Left ventricle myocardium superior (tissue), 1 donor: ENCODE measurements at regions not wholly inside any gene's neighbourhood (a gene's known extent, or its start where the extent isn't known, plus 50 kb on each side); places are given as distances from the start of the nearest gene placed in this dataset.
"Not testable (repeated sequence)": the region's sequence is repeated elsewhere in the genome, so short reads cannot be mapped to it uniquely, and the experiment has no call there.

Experiments used
- ATAC-seq: fragments of 200-7000 bp; cut with Tn5 transposase; one replicate; pipeline ENCODE4 v1.9.1; 2020; ENCODE audit warnings: mild to moderate bottlenecking, moderate library complexity
- DNase-seq: peaks from one replicate; pipeline ENCODE4 v3.0.0-alpha.2; 2020
- intact Hi-C: fragments of 100-400 bp; cut with micrococcal nuclease; formaldehyde crosslinking; loops from one replicate; pipeline ENCODE4 v1.11.0; 2022
- donor health status: DM: no; HTN: yes; CAD: no; lungs with severe emphysema.

DNA sequence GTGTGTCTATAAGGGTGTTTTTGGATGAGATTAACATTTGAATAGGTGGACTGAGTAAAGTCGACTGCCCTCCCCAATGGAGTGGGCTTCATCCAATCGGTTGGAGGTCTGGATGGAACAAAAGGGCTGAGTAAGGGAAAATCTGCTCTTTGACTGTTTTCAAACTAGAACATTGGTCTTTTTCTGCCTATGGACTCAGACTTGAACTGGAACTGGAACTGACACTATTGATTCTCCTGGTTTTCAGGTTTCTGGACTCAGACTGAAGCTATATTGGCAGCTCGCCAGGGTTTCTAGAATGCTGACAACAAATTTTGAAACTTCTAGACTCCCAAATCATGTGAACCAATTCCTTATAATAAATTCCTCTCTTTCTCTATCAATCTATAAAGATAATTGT, 498.9 kb upstream of the EPHA7 start:
- DNase-seq (no peak), ATAC-seq (no peak)
- intact Hi-C loops, result no loop called here

DNA sequence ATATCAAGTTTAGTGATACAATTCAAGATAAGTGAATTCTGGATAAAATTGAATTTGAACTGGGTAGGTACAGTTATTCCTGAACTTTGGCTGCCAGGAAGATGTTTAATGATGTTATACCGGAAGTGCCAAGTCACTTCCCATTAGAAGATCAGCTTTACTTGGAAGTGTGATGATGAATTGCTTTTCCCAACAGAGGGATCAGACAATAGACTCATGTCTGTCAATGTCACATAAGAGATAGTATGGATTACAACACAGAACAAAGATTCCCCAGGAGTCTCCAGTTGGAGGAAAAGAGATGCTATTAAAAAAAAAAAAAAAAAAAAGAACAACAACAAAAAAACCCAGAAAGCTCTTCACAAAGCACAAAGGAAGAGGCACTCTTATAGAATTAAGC, 497.9 kb upstream of the EPHA7 start:
- DNase-seq (no peak), ATAC-seq (no peak)
- intact Hi-C loops, result no loop called here

DNA sequence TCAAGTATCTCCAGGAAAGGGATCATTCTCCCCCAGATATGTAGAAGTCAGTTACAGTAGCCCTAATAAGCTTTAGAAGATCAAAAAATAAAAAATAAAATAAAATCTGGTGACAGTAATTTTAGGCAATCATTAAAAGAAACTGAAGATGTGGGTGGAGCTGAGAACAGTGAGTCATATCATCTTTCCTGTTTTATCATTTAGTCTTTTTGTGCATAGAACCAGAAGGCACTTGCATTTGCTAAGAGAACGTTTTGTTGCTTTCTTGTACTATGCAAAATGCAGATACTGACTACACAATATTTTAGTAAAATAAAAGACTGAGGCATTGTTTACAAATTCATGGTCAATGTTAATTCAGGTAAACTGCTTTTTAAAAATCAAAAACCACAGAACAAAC, 497.4 kb upstream of the EPHA7 start:
- no peak for DNase-seq
- no peak for ATAC-seq
- intact Hi-C loops, result no loop called here

DNA sequence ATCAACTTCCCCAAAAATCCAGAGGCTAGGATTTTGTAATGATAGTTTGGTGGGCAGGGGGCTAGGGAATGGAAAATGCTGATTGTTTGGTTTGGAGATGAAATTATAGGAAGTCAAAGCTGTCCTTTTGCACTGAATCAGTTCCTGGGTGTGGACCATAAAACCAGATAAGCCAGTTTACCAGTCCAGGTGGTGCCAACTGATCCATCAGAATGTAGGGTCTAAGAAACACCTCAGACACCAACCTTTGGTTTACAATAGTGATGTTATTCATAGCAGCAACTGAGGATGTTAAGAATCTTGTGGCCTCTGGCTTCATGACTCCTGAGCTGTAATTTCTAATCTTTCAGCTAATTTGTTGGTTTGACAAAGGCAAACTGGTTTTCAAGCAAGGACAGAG, 496.6 kb upstream of the EPHA7 start:
- intact Hi-C loops, result no loop called here
- DNase-seq, result no peak

DNA sequence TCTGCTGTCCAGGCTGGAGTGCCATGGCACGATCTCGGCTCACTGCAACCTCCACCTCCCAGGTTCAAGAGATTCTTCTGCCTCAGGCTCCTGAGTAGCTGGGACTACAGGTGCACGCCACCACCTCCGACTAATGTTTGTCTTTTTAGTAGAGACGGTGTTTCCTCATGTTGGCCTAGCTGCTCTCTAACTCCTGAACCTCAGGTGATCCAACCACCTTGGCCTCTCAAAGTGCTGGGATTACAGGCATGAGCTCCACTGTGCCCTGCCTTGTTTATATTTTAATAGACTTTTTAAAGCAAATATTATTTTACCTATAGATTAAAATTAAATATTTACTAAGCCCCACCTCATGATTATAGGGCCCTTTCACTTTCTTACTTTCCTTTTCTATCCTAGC, 483.2 kb upstream of the EPHA7 start:
- intact Hi-C loops, result no loop called here
- ATAC-seq, result no peak
- no peak for DNase-seq

More for the DNA sequence above, 496.6 kb upstream of the EPHA7 start:
- ATAC-seq, result no peak

DNA sequence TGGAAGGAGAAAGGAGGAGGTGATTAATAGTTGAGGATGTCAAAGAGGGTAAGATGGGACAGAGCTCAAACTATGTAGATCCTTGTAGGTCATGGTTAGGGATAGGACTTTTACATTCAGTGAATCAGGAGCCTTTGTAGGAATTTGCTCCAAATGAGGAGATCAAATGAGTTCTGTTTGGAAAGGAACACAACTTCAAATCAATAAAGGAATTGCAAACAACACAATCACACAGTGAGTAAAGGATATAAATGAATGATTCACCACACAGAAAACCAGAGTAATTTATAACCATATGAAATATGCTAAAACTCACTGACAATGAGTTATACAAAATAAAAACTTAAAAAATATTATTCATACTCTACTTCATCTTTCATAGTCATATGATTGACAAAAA, 480.8 kb upstream of the EPHA7 start:
- intact Hi-C loops, result no loop called here
- no peak for ATAC-seq
- DNase-seq, result no peak

DNA sequence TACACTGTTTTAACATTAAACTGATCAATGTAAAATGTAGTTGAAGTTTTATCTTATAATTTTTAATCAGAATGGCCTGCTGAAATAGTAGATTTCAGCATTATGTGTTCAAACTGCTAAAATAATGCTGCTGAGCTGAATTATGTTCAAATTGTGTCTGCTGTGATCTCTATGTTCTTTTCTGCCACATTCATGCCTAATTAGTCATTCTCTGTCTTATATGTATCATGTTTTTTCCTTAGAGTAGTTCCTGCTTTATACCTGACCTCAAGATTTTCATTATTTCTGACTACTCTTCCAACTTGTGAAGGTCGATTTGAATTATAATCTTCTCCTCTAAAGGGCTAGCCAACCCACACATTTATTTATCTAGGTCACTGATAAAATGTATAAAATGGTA, 476.7 kb upstream of the EPHA7 start:
- no peak for ATAC-seq
- intact Hi-C loops, result no loop called here
- DNase-seq, result no peak

DNA sequence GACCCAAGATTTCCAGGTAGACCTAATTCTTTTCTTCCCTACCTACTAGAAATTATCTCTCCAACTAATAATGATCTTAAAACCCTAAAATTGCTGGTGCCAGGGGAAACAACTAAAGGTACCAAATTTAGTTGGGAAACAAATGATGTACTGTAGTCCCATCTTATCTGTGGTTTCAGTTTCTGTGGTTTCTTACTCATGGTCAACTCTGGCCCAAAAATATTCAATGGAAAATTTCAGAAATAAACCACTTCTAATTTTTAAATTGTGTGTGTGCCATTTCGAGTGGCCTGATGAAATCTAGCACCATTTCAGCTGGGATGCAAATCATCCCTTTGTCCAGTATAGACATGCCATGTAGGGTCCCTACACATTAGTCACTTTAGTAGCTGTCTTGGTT, 475.2 kb upstream of the EPHA7 start:
- intact Hi-C loops, result no loop called here
- ATAC-seq, result no peak
- no peak for DNase-seq

DNA sequence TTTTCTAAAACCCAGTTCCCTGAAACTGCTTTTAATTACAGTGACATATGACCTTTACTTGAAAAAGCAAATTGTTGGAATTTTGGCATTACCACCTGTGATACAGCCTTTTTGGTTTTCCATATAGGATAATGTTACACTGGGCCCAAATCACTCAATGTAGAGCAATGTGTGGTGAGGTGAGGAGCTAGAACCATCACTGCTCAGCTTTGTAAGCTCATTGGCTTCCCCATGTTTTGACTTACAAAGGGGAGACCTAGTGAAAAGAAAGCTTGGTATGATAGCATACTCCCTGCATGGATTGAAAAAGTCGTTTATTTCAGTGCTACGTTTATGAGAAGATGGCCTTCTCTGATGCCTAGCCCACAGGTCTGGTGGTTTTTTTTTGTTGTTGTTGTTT, 470.4 kb upstream of the EPHA7 start:
- ATAC-seq, result no peak
- intact Hi-C loops, result no loop called here
- DNase-seq, result no peak

DNA sequence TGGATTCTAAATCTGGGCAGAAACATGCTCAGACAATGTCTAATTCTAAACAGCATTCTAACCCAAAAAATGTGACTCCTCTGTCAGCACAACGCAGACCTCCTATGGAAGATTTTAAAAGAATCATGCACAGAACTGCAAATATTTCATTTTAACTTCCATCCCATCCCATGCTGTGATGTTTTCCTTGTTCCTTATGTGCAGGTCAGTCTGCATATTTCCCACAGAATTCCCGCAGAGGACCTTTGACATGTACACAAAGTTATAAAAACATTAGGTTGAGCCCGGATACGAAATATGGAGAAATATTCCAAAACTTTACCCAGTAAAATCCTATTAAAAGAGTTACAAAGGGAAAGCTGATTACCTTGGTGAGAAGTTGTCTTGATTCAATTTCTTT, 467.1 kb upstream of the EPHA7 start:
- intact Hi-C loops, result no loop called here
- ATAC-seq (no peak), DNase-seq (no peak)

DNA sequence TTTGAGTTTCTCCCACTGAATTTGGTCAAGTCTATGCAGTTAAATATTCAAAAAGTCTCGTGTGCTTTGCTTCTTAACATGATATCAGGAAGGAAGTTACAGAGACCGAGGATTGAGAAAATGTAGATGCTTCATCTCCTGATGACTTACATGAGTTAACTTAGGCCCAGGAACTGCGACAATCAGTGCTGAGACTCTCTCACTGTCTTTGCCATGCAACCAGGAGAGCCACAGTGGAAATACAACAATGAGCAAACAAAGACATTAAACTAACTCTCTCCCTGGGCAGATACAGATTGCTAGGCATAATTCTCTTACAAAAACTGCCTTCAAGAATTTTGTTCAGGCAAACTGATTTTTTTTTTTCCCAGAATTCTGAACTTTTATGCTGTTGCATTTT, 440.6 kb upstream of the EPHA7 start:
- intact Hi-C loops, result no loop called here
- ATAC-seq, result no peak
- no peak for DNase-seq

DNA sequence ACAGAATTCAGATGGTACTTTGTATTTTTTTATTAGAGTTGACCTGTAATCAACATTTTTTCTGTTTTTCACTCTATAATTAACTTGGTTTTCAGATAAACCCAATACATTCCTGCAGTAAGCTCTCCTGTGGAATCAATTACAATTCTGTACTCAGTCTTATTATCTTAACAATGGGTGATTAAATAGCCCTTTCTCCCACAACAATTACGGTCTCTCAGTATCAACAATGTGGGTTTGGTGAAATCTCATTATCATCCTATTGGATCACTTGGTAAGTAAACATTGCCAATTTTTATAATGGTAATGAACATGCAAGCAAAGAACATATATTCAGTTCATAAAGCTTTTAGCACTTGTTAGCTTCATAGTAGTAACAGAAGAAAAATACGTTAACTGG, 438.9 kb upstream of the EPHA7 start:
- ATAC-seq, result no peak
- no peak for DNase-seq
- intact Hi-C loops, result no loop called here

DNA sequence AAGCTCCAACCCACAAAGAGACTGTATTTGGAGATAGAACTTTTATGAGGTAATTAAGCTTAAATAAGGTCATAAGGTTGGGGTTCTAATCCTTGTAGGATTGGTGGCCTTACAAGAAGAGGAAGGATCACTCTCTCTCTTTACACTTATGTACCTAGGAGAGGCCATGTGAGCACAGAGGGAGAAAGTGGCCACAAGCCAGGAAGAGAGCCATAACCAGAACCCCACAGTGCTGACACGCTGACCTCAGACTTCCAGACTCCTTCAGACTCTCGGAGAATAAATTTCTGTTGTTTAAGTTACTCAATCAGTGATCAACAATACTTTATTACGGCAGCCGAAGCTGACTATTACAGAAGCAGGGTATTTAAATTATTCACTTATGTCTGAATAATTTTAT, 430.5 kb upstream of the EPHA7 start:
- intact Hi-C loops, result no loop called here
- ATAC-seq, result no peak
- DNase-seq, result no peak

DNA sequence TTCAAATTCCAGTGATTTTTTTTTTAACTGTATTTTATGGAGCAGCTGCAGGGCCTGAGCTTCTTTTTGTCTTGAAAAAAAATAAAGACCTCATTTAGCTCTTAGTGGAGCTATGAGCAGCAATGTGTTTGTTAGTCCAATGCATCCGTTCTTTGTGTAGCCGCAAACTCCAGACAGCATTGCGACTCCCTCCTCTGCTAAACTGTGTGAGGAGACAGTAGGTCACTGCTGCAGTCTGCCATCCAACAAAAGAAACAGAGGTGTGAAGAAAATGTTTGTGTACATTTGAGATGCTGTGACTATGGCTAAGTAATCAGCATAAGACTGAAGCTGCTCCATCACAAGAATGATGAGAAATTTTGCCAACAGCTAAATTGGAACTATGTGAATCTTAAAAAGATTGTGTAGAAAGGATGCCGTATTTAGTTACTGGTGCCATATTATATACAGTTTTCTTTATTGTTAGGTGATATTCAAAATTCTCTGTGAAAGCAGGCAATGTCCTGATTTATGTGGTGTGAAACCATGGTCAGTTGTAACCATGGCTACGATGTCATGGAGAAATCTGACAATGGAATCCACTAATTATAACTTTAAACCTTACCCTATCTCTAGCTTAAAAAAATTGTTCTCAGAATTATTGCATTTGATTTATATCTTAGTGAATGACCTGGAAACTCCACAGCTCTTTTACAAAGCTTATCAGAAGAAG, 428.8 kb upstream of the EPHA7 start:
- DNase-seq (no peak), ATAC-seq (no peak)
- intact Hi-C loops, result no loop called here

DNA sequence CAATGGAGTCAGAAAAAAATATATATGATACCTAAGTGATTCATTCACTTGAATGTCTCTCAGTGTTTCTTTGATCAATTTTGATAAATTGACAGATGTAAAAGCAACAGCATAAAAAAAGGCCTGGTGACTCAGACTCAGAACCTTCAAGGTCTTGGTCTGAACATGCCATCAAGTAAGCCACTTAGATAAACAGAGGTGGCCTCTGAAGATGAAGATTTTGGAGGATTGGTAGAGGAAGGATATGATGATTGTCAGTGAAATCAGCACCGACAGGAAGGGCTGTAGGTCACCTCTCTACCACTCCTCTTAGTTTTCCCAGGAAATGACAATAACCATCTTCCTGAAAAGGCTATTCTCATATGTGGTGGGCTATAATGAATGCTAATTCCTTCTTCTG, 422.8 kb upstream of the EPHA7 start:
- intact Hi-C loops, result no loop called here
- DNase-seq (no peak), ATAC-seq (no peak)

DNA sequence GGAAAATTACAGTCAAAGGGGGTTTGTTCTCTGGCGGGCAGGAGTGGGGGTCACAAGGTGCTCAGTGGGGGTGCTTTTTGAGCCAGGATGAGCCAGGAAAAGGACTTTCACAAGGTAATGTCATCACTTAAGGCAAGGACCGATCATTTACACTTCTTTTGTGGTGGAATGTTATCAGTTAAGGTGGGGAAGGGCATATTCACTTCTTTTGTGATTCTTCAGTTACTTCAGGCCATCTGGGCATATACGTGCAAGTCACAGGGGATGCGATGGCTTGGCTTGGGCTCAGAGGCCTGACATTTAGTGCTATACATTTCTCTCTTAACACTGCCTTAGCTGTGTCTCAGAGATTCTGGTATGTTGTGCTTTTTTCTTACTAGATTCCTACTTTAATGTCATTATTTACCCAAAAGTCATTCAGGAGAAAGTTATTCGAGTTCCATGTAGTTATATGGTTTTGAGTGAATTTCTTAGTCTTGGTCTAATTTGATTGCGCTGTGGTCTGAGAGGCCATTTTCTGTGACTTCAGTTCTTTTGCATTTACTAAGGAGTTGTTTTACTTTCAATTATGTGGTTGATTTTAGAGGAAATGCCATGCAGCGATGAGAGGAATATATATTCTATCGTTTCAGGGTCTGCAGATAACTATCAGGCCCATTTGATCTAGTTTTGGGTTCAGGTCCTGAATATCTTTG, 416.2 kb upstream of the EPHA7 start:
- DNase-seq, ATAC-seq, intact Hi-C loops: not testable (repeated sequence)

DNA sequence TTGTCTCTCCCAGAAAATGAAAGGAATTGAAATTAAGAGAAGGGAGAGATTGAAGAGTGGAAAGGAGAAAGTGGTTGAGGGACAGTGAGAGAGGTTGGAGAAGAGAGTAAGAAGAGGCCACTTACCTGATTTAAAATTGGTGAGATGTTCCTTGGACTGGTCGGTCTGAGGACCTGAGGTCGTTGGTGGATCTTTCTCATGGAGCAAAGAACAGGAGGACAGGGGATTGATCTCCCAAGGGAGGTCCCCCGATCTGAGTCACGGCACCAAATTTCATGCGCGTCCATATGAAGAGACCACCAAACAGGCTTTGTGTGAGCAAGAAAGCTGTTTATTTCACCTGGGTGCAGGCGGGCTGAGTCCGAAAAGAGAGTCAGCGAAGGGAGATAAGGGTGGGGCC, 415.7 kb upstream of the EPHA7 start:
- ATAC-seq, intact Hi-C loops, DNase-seq: not testable (repeated sequence)

DNA sequence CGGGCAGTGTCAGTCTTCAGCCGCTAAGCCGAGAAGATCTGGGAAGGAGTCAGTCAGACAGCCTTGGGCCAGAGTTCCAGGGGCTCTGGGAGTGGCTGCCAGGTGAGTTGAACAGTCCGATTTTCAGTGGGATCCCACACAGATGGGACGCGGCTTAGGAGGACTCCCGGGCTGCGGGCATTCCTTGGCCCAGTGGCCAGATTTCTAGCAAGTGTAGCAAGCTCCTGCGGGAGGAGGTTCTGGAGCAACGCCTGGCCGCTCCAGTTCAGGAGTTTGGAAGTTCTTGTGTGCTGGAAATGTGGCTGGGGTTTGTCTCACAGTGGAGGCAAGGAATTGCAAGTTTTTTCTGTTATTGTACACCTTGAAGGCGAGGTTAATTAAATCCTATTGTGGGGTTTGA, 414.0 kb upstream of the EPHA7 start:
- ATAC-seq, DNase-seq, intact Hi-C loops: not testable (repeated sequence)

DNA sequence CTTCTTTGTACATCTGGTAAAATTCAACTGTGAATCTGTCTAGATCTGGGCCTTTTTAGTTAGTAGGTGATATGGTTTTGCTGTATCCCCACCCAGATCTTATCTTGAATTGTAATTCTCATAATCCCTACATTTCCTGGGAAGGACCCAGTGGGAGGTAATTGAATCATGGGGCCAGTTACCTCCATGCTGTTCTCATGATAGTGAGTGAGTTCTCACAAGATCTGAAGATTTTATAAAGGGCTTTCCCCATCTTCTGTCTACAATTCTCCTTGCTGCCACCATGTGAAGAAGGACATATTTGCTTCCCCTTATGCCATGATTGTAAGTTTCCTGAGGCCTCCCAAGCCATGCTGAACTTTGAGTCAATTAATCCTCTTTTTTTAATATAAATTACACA, 410.4 kb upstream of the EPHA7 start:
- DNase-seq, intact Hi-C loops, ATAC-seq: not testable (repeated sequence)

DNA sequence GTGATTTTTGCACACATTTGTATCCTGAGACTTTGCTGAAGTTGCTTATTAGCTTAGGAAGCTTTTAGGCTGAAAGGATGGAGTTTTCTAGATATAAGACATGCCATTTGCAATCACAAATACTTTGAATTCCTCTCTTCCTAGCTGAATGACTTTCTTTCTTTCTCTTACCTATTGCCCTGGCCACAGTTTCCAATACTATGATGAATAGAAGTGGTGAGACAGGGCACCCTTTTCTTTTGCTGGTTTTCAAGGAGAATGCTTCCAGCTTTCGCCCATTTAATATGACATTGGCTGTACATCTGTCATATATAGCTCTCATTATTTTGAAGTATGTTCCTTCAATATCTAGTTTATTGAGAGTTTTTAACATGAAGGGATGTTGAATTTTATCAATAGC, 409.6 kb upstream of the EPHA7 start:
- DNase-seq, result no peak
- no peak for ATAC-seq
- intact Hi-C loops, result no loop called here

DNA sequence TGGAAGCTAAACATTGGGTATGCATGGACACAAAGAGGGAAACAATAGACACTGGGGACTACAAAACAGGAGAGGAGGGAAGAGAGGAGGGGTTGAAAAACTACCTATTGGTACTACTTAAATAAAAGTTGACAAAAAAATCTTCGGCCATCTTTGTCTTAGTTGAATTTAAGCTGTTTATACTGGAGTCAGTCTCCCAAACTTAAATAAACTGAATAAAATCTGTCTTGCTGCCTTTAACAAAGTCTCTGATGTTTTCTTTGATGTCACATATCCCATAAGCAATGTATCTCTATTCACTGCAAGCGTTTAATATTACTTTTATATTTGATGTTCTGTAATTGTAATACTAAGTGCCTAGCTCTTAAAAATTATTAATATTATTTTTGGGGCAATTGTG, 409.2 kb upstream of the EPHA7 start:
- no peak for ATAC-seq
- intact Hi-C loops, result no loop called here
- DNase-seq, result no peak
